ENCODE measurements at regions not wholly inside any gene's neighbourhood (a gene's known extent, or its start where the extent isn't known, plus 50 kb on each side); places are given as distances from the start of the nearest gene placed in this dataset.
"Not testable (repeated sequence)": the region's sequence is repeated elsewhere in the genome, so short reads cannot be mapped to it uniquely, and the experiment has no call there.

- Histone ChIP-seq H3K4me1 (ENCODE audit: insufficient read depth, low read length) (no peaks in the 10 kb centered on the region), H3K9ac (ENCODE audit: low read depth, low read length) (no peak overlapping the region), H3K36me3 (ENCODE audit: insufficient read depth, low read depth, low read length) (no peaks in the 10 kb centered on the region), H3K4me3 (ENCODE audit: low read length) (no peak overlapping the region), H3K27me3 (ENCODE audit: insufficient read depth, low read length) (no peaks in the 10 kb centered on the region), H3K9me3 (ENCODE audit: insufficient read depth, low read depth, low read length) (no peaks in the 10 kb centered on the region), H3K27ac (ENCODE audit: low read length) (no peak overlapping the region)
Observed at GRCh38 chr13:102538938-102539337, 57.8 kb upstream of the TPP2 start.

- H3K9me3 ChIP-seq (ENCODE audit: insufficient read depth, low read depth, low read length), result no peaks in the 10 kb centered on the region
- no peaks in the 10 kb centered on the region for H3K36me3 ChIP-seq (ENCODE audit: insufficient read depth, low read depth, low read length)
- H3K27me3 ChIP-seq (ENCODE audit: insufficient read depth, low read length), result no peaks in the 10 kb centered on the region
- H3K9ac ChIP-seq (ENCODE audit: low read depth, low read length), result no peak overlapping the region
- no peak overlapping the region for H3K4me3 ChIP-seq (ENCODE audit: low read length)
- no peaks in the 10 kb centered on the region for H3K4me1 ChIP-seq (ENCODE audit: insufficient read depth, low read length)
- H3K27ac ChIP-seq (ENCODE audit: low read length), result no peak overlapping the region
Observed at GRCh38 chr13:102536695-102537485, 59.9 kb upstream of the TPP2 start.

- no peak overlapping the region for H3K4me3 ChIP-seq (ENCODE audit: low read length)
- H3K9ac ChIP-seq (ENCODE audit: low read depth, low read length), result no peak overlapping the region
- H3K9me3 ChIP-seq (ENCODE audit: insufficient read depth, low read depth, low read length), result no peaks in the 10 kb centered on the region
- H3K27ac ChIP-seq (ENCODE audit: low read length), result no peak overlapping the region
- H3K27me3 ChIP-seq (ENCODE audit: insufficient read depth, low read length), result no peaks in the 10 kb centered on the region
- no peaks in the 10 kb centered on the region for H3K4me1 ChIP-seq (ENCODE audit: insufficient read depth, low read length)
- no peaks in the 10 kb centered on the region for H3K36me3 ChIP-seq (ENCODE audit: insufficient read depth, low read depth, low read length)
Observed at GRCh38 chr13:102536196-102536595, 60.6 kb upstream of the TPP2 start.

GRCh38 chr13:102530751-102531150 is 66.0 kb upstream of the TPP2 start:
- Histone ChIP-seq H3K9ac (ENCODE audit: low read depth, low read length) (no peak overlapping the region), H3K4me1 (ENCODE audit: insufficient read depth, low read length) (peaks cover 9% of the 10 kb centered on the region; the same call in 1 of the 2 replicates), H3K36me3 (ENCODE audit: insufficient read depth, low read depth, low read length) (no peaks in the 10 kb centered on the region), H3K27me3 (ENCODE audit: insufficient read depth, low read length) (no peaks in the 10 kb centered on the region), H3K4me3 (ENCODE audit: low read length) (no peak overlapping the region), H3K27ac (ENCODE audit: low read length) (no peak overlapping the region), H3K9me3 (ENCODE audit: insufficient read depth, low read depth, low read length) (no peaks in the 10 kb centered on the region)

- not testable (repeated sequence) for H3K27ac ChIP-seq (ENCODE audit: low read length); H3K36me3 ChIP-seq (ENCODE audit: insufficient read depth, low read depth, low read length); H3K27me3 ChIP-seq (ENCODE audit: insufficient read depth, low read length); H3K4me3 ChIP-seq (ENCODE audit: low read length); H3K9ac ChIP-seq (ENCODE audit: low read depth, low read length); H3K9me3 ChIP-seq (ENCODE audit: insufficient read depth, low read depth, low read length); H3K4me1 ChIP-seq (ENCODE audit: insufficient read depth, low read length)
Observed at GRCh38 chr13:102522251-102522650, 74.5 kb upstream of the TPP2 start.

- H3K36me3 ChIP-seq (ENCODE audit: insufficient read depth, low read depth, low read length), result no peaks in the 10 kb centered on the region
- H3K27me3 ChIP-seq (ENCODE audit: insufficient read depth, low read length), result no peaks in the 10 kb centered on the region
- no peaks in the 10 kb centered on the region for H3K4me1 ChIP-seq (ENCODE audit: insufficient read depth, low read length)
- H3K9ac ChIP-seq (ENCODE audit: low read depth, low read length), result no peak overlapping the region
- no peak overlapping the region for H3K27ac ChIP-seq (ENCODE audit: low read length)
- no peak overlapping the region for H3K4me3 ChIP-seq (ENCODE audit: low read length)
- H3K9me3 ChIP-seq (ENCODE audit: insufficient read depth, low read depth, low read length), result 0 out of 2 replicates have a peak, but pooled peaks cover 4% of the 10 kb centered on the region
Observed at GRCh38 chr13:102517959-102518358, 78.8 kb upstream of the TPP2 start.

GRCh38 chr13:102510072-102510471 is 86.7 kb upstream of the TPP2 start:
- Histone ChIP-seq H3K9ac (ENCODE audit: low read depth, low read length) (no peak overlapping the region), H3K27ac (ENCODE audit: low read length) (no peak overlapping the region), H3K36me3 (ENCODE audit: insufficient read depth, low read depth, low read length) (no peaks in the 10 kb centered on the region), H3K4me1 (ENCODE audit: insufficient read depth, low read length) (no peaks in the 10 kb centered on the region; the same call in 1 of the 2 replicates), H3K4me3 (ENCODE audit: low read length) (no peak overlapping the region), H3K9me3 (ENCODE audit: insufficient read depth, low read depth, low read length) (no peaks in the 10 kb centered on the region), H3K27me3 (ENCODE audit: insufficient read depth, low read length) (no peaks in the 10 kb centered on the region)

GRCh38 chr13:102508411-102508810 is 88.4 kb upstream of the TPP2 start:
- H3K9me3 ChIP-seq (ENCODE audit: insufficient read depth, low read depth, low read length), result no peaks in the 10 kb centered on the region
- H3K36me3 ChIP-seq (ENCODE audit: insufficient read depth, low read depth, low read length), result no peaks in the 10 kb centered on the region
- no peak overlapping the region for H3K27ac ChIP-seq (ENCODE audit: low read length)
- no peak overlapping the region for H3K4me3 ChIP-seq (ENCODE audit: low read length)
- no peaks in the 10 kb centered on the region; the same call in 1 of the 2 replicates for H3K4me1 ChIP-seq (ENCODE audit: insufficient read depth, low read length)
- H3K27me3 ChIP-seq (ENCODE audit: insufficient read depth, low read length), result no peaks in the 10 kb centered on the region
- H3K9ac ChIP-seq (ENCODE audit: low read depth, low read length), result no peak overlapping the region

GRCh38 chr13:102504002-102504401 is 92.8 kb upstream of the TPP2 start:
- Histone ChIP-seq H3K9me3 (ENCODE audit: insufficient read depth, low read depth, low read length) (no peaks in the 10 kb centered on the region), H3K9ac (ENCODE audit: low read depth, low read length) (no peak overlapping the region), H3K27me3 (ENCODE audit: insufficient read depth, low read length) (no peaks in the 10 kb centered on the region), H3K27ac (ENCODE audit: low read length) (no peak overlapping the region), H3K4me1 (ENCODE audit: insufficient read depth, low read length) (peaks cover 10% of the 10 kb centered on the region), H3K36me3 (ENCODE audit: insufficient read depth, low read depth, low read length) (no peaks in the 10 kb centered on the region), H3K4me3 (ENCODE audit: low read length) (no peak overlapping the region)

GRCh38 chr13:102495663-102496062 is 93.8 kb upstream of the FGF14 start:
- Histone ChIP-seq H3K4me3 (ENCODE audit: low read length) (peak overlapping the region; percentile 31; the same call in 1 of the 2 replicates), H3K9ac (ENCODE audit: low read depth, low read length) (no peak overlapping the region), H3K4me1 (ENCODE audit: insufficient read depth, low read length) (peaks cover 13% of the 10 kb centered on the region; the same call in 1 of the 2 replicates), H3K27me3 (ENCODE audit: insufficient read depth, low read length) (no peaks in the 10 kb centered on the region), H3K9me3 (ENCODE audit: insufficient read depth, low read depth, low read length) (no peaks in the 10 kb centered on the region), H3K36me3 (ENCODE audit: insufficient read depth, low read depth, low read length) (no peaks in the 10 kb centered on the region), H3K27ac (ENCODE audit: low read length) (no peak overlapping the region)

GRCh38 chr13:102487330-102487729 is 85.5 kb upstream of the FGF14 start:
- Histone ChIP-seq H3K4me1 (ENCODE audit: insufficient read depth, low read length) (no peaks in the 10 kb centered on the region), H3K4me3 (ENCODE audit: low read length) (no peak overlapping the region), H3K9ac (ENCODE audit: low read depth, low read length) (no peak overlapping the region), H3K9me3 (ENCODE audit: insufficient read depth, low read depth, low read length) (no peaks in the 10 kb centered on the region), H3K27ac (ENCODE audit: low read length) (no peak overlapping the region), H3K27me3 (ENCODE audit: insufficient read depth, low read length) (no peaks in the 10 kb centered on the region), H3K36me3 (ENCODE audit: insufficient read depth, low read depth, low read length) (no peaks in the 10 kb centered on the region)

- H3K4me3 ChIP-seq (ENCODE audit: low read length), result no peak overlapping the region
- H3K36me3 ChIP-seq (ENCODE audit: insufficient read depth, low read depth, low read length), result no peaks in the 10 kb centered on the region
- H3K4me1 ChIP-seq (ENCODE audit: insufficient read depth, low read length), result no peaks in the 10 kb centered on the region
- H3K9me3 ChIP-seq (ENCODE audit: insufficient read depth, low read depth, low read length), result no peaks in the 10 kb centered on the region
- H3K27me3 ChIP-seq (ENCODE audit: insufficient read depth, low read length), result no peaks in the 10 kb centered on the region
- H3K9ac ChIP-seq (ENCODE audit: low read depth, low read length), result no peak overlapping the region
- no peak overlapping the region for H3K27ac ChIP-seq (ENCODE audit: low read length)
Observed at GRCh38 chr13:102484329-102484728, 82.5 kb upstream of the FGF14 start.

All from iPS-20b (cell line).